22Rv1 (cell line): ENCODE measurements at regions not wholly inside any gene's neighbourhood (a gene's known extent, or its start where the extent isn't known, plus 50 kb on each side); places are given as distances from the start of the nearest gene placed in this dataset.

Source experiments
- H3K27ac ChIP-seq: fragments of 450-650 bp; 2 replicates; pipeline ENCODE4 v1.5.1; 2017
- CTCF ChIP-seq: fragments of 450-650 bp; IDR thresholded peaks from 2 replicates; pipeline ENCODE4 v1.5.1; 2017; ENCODE audit warnings: mild to moderate bottlenecking
- ZFX ChIP-seq: fragments of 450-650 bp; IDR thresholded peaks from 2 replicates; pipeline ENCODE4 v1.6.1; 2017; ENCODE audit warnings: antibody characterized with exemption, borderline replicate concordance

GRCh38 chr6:138722425-138723371 lies 50.9 kb upstream of the CCDC28A start:
- H3K27ac ChIP-seq = no peak overlapping the region
- TF ChIP-seq ZFX (no peak), CTCF (no peak)
